GM23338 (cell line): ENCODE measurements at regions not wholly inside any gene's neighbourhood (a gene's known extent, or its start where the extent isn't known, plus 50 kb on each side); places are given as distances from the start of the nearest gene placed in this dataset.

ENCODE experiments used
- CREB1 ChIP-seq: fragments of 250-450 bp; sonication (Bioruptor Pico); IDR thresholded peaks from 2 replicates; pipeline ENCODE4 v1.5.0; 2020; ENCODE audit warnings: low read depth, mild to moderate bottlenecking, moderate library complexity
- CTCF ChIP-seq, 2 experiments: fragments of 200-600 bp in 1 of 2; sonication (generic) in 1 of 2; conservative IDR thresholded peaks; 2 replicates each; pipeline versions ENCODE4 v1.5.1 to v1.6.1; 2016 to 2017; ENCODE audit warnings: antibody characterized with exemption in 2 of 2, low read depth in 2 of 2, mild to moderate bottlenecking in 2 of 2, moderate library complexity in 1 of 2
- EZH2 ChIP-seq: fragments of 200-600 bp; sonication (generic); IDR thresholded peaks from one replicate; pipeline ENCODE4 v1.8.0; 2017; ENCODE audit warnings: antibody characterized with exemption, mild to moderate bottlenecking, low read depth; ENCODE audit not compliant: unreplicated experiment
- EZH2phosphoT487 ChIP-seq: fragments of 200-600 bp; sonication (generic); IDR thresholded peaks from one replicate; pipeline ENCODE4 v1.8.1; 2018; ENCODE audit warnings: antibody characterized with exemption; ENCODE audit not compliant: unreplicated experiment
- JUNB ChIP-seq: IDR thresholded peaks from one replicate; pipeline ENCODE4 v1.6.1; 2016; ENCODE audit warnings: antibody characterized with exemption; ENCODE audit not compliant: unreplicated experiment
- POLR2AphosphoS5 ChIP-seq: IDR thresholded peaks from 2 replicates; pipeline ENCODE4 v1.6.1; 2016; ENCODE audit warnings: antibody characterized with exemption, low read depth
- STAT1 ChIP-seq: IDR thresholded peaks from one replicate; pipeline ENCODE4 v1.6.1; 2016; ENCODE audit warnings: antibody characterized with exemption; ENCODE audit not compliant: unreplicated experiment
- ZNF114 ChIP-seq: fragments of 250-450 bp; sonication (Bioruptor Pico); IDR thresholded peaks from 2 replicates; pipeline ENCODE4 v1.5.0; 2020; ENCODE audit warnings: mild to moderate bottlenecking, moderate library complexity
- ZNF331 ChIP-seq: fragments of 250-450 bp; sonication (Bioruptor Pico); IDR thresholded peaks from 2 replicates; pipeline ENCODE4 v1.5.0; 2020; ENCODE audit warnings: low read depth, mild to moderate bottlenecking, moderate library complexity
- TF ChIP-seq, protein P1 (sequence below): IDR thresholded peaks from one replicate; pipeline ENCODE4 v1.6.1; 2018; ENCODE audit warnings: antibody characterized with exemption; ENCODE audit not compliant: unreplicated experiment
- TF ChIP-seq, protein P2 (sequence below): IDR thresholded peaks from 2 replicates; pipeline ENCODE4 v1.6.1; 2016; ENCODE audit warnings: antibody characterized with exemption

- TF ChIP-seq CTCF (conservative IDR thresholded peaks at IDR 0.05; ENCODE audit: low read depth in 2 of 2), result peak; percentile 59 to 72
- TF ChIP-seq, protein P1, sequence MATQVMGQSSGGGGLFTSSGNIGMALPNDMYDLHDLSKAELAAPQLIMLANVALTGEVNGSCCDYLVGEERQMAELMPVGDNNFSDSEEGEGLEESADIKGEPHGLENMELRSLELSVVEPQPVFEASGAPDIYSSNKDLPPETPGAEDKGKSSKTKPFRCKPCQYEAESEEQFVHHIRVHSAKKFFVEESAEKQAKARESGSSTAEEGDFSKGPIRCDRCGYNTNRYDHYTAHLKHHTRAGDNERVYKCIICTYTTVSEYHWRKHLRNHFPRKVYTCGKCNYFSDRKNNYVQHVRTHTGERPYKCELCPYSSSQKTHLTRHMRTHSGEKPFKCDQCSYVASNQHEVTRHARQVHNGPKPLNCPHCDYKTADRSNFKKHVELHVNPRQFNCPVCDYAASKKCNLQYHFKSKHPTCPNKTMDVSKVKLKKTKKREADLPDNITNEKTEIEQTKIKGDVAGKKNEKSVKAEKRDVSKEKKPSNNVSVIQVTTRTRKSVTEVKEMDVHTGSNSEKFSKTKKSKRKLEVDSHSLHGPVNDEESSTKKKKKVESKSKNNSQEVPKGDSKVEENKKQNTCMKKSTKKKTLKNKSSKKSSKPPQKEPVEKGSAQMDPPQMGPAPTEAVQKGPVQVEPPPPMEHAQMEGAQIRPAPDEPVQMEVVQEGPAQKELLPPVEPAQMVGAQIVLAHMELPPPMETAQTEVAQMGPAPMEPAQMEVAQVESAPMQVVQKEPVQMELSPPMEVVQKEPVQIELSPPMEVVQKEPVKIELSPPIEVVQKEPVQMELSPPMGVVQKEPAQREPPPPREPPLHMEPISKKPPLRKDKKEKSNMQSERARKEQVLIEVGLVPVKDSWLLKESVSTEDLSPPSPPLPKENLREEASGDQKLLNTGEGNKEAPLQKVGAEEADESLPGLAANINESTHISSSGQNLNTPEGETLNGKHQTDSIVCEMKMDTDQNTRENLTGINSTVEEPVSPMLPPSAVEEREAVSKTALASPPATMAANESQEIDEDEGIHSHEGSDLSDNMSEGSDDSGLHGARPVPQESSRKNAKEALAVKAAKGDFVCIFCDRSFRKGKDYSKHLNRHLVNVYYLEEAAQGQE, result no peak
- TF ChIP-seq POLR2AphosphoS5, result no peak
- TF ChIP-seq EZH2phosphoT487, result no peak
- TF ChIP-seq, protein P2, sequence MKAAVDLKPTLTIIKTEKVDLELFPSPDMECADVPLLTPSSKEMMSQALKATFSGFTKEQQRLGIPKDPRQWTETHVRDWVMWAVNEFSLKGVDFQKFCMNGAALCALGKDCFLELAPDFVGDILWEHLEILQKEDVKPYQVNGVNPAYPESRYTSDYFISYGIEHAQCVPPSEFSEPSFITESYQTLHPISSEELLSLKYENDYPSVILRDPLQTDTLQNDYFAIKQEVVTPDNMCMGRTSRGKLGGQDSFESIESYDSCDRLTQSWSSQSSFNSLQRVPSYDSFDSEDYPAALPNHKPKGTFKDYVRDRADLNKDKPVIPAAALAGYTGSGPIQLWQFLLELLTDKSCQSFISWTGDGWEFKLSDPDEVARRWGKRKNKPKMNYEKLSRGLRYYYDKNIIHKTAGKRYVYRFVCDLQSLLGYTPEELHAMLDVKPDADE, result no peak
- TF ChIP-seq EZH2, result no peak
- TF ChIP-seq JUNB, result no peak
- no peak for TF ChIP-seq CREB1 (CRISPR knock-in tag)
- TF ChIP-seq ZNF114 (CRISPR knock-in tag), result no peak
- no peak for TF ChIP-seq STAT1
- TF ChIP-seq ZNF331 (CRISPR knock-in tag), result no peak
Observed at GRCh38 chr10:9302140-9302746, 1247.8 kb downstream of the GATA3 start.
